Coronary artery (tissue), 2 donors: ENCODE measurements at regions not wholly inside any gene's neighbourhood (a gene's known extent, or its start where the extent isn't known, plus 50 kb on each side); places are given as distances from the start of the nearest gene placed in this dataset.
A peak's percentile ranks its signal among the peaks of the same experiment; 100 is the strongest.

Source experiments
- DNase-seq: peaks from one replicate; pipeline ENCODE4 v3.0.0-alpha.2; 2017; ENCODE audit warnings: low spot score
- H3K27ac ChIP-seq, 2 donors: fragments of 200-600 bp; sonication (generic); one replicate each; pipeline ENCODE4 v1.5.1; 2016 to 2019
- H3K4me3 ChIP-seq: fragments of 200-600 bp; sonication (generic); 2 replicates; pipeline ENCODE4 v1.5.1; 2016; ENCODE audit warnings: mild to moderate bottlenecking, moderate library complexity
- TF ChIP-seq, protein P1 (sequence below): fragments of 200-600 bp; sonication (generic); IDR thresholded peaks from one replicate; pipeline ENCODE4 v1.5.1; 2019; ENCODE audit warnings: antibody characterized with exemption

DNA sequence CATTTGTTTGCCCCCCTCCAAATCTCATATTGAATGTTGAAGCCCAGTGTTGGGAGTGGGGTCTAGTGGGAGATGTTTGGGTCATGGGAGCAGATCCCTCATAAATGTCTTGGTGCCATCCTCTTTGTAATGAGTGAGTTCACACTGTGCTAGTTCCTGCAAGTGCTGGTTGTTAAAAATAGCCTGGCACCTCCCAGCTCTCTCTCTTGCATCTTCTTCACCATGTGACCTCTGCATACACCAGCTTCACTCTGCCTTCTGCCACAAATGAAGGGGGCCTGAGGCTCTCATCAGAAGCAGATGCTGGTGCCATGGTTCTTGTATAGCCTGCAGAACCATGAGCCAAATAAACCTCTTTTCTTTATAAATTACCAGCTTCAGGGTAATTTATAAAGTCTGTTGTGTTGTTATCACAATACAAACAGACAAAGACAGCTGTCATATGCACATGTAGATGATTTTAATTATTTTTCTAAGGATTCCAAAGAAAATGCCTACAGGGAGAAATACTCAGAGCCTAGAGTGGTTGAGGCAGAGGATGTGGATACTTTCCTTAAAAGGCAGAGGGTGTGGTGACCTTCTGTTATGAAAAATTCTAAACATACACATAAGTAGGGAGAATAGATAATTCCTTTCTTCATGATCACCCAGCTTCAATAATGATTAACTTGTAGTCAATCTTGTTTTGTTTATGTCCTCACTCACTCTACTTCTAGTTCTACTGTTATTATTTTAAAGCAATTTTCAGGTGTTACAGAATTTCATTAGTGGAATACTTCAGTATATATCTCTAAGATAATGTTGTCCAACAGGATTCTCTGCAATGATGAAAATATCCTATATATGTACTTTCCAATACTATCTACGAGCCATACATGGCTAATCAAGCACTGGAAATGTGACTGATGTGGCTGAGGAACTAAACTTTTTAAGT, 75.1 kb upstream of the RANBP6 start:
- no peak overlapping the region for H3K27ac ChIP-seq
- no peak for DNase-seq
- H3K4me3 ChIP-seq, result no peak overlapping the region
- TF ChIP-seq, protein P1, sequence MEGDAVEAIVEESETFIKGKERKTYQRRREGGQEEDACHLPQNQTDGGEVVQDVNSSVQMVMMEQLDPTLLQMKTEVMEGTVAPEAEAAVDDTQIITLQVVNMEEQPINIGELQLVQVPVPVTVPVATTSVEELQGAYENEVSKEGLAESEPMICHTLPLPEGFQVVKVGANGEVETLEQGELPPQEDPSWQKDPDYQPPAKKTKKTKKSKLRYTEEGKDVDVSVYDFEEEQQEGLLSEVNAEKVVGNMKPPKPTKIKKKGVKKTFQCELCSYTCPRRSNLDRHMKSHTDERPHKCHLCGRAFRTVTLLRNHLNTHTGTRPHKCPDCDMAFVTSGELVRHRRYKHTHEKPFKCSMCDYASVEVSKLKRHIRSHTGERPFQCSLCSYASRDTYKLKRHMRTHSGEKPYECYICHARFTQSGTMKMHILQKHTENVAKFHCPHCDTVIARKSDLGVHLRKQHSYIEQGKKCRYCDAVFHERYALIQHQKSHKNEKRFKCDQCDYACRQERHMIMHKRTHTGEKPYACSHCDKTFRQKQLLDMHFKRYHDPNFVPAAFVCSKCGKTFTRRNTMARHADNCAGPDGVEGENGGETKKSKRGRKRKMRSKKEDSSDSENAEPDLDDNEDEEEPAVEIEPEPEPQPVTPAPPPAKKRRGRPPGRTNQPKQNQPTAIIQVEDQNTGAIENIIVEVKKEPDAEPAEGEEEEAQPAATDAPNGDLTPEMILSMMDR, result no peak

DNA sequence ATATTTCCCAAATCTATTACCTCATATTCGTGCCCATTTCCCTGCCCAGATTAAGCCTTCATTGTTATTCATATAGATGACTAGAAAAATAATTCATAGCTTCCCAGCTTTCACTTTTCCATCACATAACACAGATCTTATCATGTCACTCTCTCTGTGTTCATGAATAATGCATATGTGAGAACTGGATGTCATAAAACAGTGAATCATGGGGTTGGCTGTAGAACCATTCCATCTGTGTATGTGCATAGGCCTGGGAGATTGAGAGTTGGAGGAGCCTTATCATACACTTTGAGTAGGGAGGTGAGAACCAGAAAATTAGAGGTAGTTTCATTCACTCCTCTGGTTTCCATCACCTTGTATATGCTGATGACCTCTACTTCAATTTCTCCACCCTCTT, 73.9 kb upstream of the RANBP6 start:
- H3K27ac ChIP-seq, result no peak overlapping the region

DNA sequence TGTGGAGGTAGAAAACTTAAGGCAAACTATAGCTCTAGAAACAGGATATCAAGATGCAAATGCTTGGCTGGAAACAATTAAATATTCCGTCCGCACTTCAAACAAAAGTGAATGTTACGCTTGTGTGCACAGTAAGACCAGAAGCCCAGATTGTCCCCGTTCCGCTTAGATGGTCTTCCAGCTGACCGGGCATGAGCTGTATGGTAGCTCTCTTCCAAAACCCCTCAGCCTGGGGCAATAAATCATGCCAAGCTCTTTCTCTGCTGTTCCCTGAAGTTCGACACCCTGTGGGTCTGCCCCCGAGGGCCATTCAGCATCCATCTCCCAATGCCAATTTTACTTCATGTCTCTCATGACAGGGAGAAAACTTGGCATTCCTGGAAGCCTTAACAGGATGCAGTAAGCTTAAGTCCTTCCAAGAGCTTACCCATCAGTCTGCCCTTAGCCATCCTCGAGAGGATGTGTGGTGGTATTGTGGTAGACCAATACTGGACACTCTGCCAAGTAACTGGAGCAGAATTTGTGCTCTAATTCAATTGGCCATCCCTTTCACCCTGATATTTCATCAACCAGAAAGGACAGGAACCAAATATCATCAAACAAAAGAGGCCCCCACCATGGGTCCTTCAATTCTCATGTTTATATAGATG, 70.7 kb upstream of the RANBP6 start:
- H3K27ac ChIP-seq, result no peak overlapping the region
- no peak for DNase-seq
- no peak overlapping the region for H3K4me3 ChIP-seq
- TF ChIP-seq, protein P1, result no peak

More for the DNA sequence above, 73.9 kb upstream of the RANBP6 start:
- H3K4me3 ChIP-seq, result no peak overlapping the region
- TF ChIP-seq, protein P1, result no peak
- no peak for DNase-seq

DNA sequence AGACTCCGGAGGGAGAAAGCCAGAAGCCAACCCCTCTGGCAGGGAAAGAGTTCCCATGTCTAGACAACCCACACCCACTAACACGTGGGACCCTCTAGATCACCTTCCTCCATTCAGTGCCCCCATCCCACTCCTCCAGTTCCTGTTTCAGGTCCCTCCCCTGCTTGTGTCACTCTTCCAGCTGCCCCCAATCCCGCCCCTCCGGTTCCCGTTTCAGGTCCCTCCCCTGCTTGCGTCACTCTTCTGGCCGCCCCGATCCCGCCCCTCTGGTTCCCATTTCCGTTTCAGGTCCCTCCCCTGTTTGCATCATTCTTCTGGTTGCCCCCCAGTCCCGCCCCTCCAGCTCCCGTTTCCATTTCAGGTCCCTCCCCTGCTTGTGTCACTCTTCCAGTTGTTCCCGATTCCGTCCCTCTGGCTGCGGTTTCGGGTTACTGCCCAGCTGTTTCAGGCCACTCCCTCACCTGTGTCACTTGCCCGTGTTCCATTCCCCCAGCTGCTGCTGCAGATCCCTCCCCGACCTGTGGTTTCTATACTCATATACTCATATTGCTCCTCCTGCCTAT, 64.8 kb upstream of the RANBP6 start:
- TF ChIP-seq, protein P1, result no peak
- peak; percentile 89 for DNase-seq
- H3K27ac ChIP-seq, result peak overlapping the region; percentile 67 to 76
- peak overlapping the region; percentile 65 for H3K4me3 ChIP-seq

DNA sequence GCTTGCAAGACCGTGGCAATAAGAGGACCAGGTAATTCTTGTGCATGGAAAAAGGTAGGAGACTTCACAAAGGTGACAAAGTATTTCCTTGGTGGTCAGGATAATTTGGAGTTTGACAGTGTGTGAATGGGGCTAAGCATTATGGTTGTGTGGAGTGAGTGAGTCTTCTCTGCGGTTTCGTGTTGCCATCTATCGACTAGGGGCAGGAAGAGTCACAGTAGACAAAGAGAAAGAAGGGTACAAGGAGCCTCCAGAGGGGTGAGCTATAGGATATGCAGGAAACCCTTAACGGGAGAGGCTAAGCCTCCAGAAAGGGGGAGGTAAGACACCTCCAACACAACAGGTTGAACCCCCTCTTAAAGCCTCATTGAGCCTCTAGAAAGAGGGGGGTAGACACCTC, 64.0 kb upstream of the RANBP6 start:
- peak overlapping the region; percentile 65 for H3K4me3 ChIP-seq

DNA sequence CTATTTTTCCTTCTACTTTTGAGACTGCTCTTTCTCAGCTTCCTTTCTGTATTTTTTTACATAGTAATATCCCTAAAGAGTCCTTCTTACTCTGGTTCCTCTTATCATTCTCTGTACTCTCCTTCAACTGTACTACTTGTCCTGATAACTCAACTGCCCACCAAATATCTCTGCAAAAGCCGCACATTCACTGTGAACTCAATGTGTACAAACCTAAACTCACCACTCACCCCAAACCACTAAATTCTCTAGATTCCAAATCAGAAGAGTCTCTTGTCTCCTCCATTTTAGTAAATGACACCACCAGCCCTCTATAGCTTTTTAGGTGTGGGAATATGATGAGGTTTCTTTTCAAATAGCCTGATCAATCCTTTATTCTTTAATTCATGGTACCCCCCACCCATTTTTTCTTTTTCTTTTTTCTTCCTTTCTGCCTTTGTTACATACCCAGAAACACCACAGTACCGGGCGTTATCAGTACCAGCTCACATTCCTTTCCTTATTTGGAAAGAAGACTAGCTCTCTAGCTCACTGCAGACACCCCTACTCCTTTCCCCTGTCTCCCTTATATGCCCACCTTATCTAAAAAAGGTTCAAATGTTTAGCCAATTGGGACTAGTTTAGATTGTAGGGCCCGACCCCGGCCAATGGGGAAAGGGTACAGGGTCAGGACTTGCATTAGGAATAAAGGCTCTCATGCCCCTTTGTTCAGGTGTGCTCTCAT, 63.1 kb upstream of the RANBP6 start:
- no peak for DNase-seq
- TF ChIP-seq, protein P1, result no peak
- Histone ChIP-seq H3K27ac (no peak overlapping the region), H3K4me3 (no peak overlapping the region)

More for the DNA sequence above, 64.0 kb upstream of the RANBP6 start:
- DNase-seq, result no peak
- TF ChIP-seq, protein P1, result no peak
- H3K27ac ChIP-seq, result no peak overlapping the region
